Loucy (cell line): ENCODE measurements at regions not wholly inside any gene's neighbourhood (a gene's known extent, or its start where the extent isn't known, plus 50 kb on each side); places are given as distances from the start of the nearest gene placed in this dataset.

Experiments
- H2AFZ ChIP-seq: fragments of 200-600 bp; sonication (generic); 2 replicates; pipeline ENCODE4 v1.6.0; 2016; ENCODE audit warnings: antibody characterized with exemption, mild to moderate bottlenecking, low read length, moderate library complexity
- H3F3A ChIP-seq: fragments of 200-600 bp; 2 replicates; pipeline ENCODE4 v1.6.0; 2016; ENCODE audit warnings: antibody characterized with exemption, low read depth, mild to moderate bottlenecking
- H3K27me3 ChIP-seq: fragments of 200-600 bp; sonication (generic); 2 replicates; pipeline ENCODE4 v1.6.1; 2014; ENCODE audit warnings: low read length, mild to moderate bottlenecking; ENCODE audit not compliant: insufficient read depth, poor library complexity, severe bottlenecking
- H3K36me3 ChIP-seq: fragments of 200-600 bp; sonication (generic); 2 replicates; pipeline ENCODE4 v1.6.1; 2016; ENCODE audit warnings: low read length; ENCODE audit not compliant: insufficient read depth
- H3K4me1 ChIP-seq: fragments of 200-600 bp; sonication (generic); 2 replicates; pipeline ENCODE4 v1.5.1; 2014; ENCODE audit warnings: low read length, mild to moderate bottlenecking; ENCODE audit not compliant: insufficient read depth, poor library complexity, severe bottlenecking
- H3K4me2 ChIP-seq: fragments of 200-600 bp; sonication (generic); 2 replicates; pipeline ENCODE4 v1.6.0; 2014; ENCODE audit warnings: antibody characterized with exemption, low read length, low read depth, mild to moderate bottlenecking; ENCODE audit not compliant: poor library complexity, severe bottlenecking
- H3K4me3 ChIP-seq: fragments of 200-600 bp; sonication (generic); 2 replicates; pipeline ENCODE4 v1.5.1; 2014; ENCODE audit warnings: low read length, mild to moderate bottlenecking, mixed read lengths; ENCODE audit not compliant: poor library complexity, severe bottlenecking
- H3K79me2 ChIP-seq: fragments of 200-600 bp; sonication (generic); 2 replicates; pipeline ENCODE4 v1.6.1; 2014; ENCODE audit warnings: low read length; ENCODE audit not compliant: insufficient read depth
- H3K9ac ChIP-seq: fragments of 200-600 bp; sonication (generic); 2 replicates; pipeline ENCODE4 v1.6.0; 2014; ENCODE audit warnings: mild to moderate bottlenecking, low read depth, low read length, moderate library complexity; ENCODE audit not compliant: poor library complexity, severe bottlenecking
- H3K9me2 ChIP-seq: fragments of 200-600 bp; sonication (generic); replicated peaks from 2 replicates; pipeline ENCODE4 v1.6.1; 2016; ENCODE audit warnings: low read depth, low read length, mixed read lengths
- H3K9me3 ChIP-seq: fragments of 200-600 bp; sonication (generic); 2 replicates; pipeline ENCODE4 v1.6.1; 2014; ENCODE audit warnings: mild to moderate bottlenecking, antibody characterized with exemption, low read length, low read depth; ENCODE audit not compliant: insufficient read depth
- H4K20me1 ChIP-seq: fragments of 200-600 bp; sonication (generic); 2 replicates; pipeline ENCODE4 v1.6.0; 2014; ENCODE audit warnings: antibody characterized with exemption, low read length, mild to moderate bottlenecking; ENCODE audit not compliant: insufficient read depth, poor library complexity, severe bottlenecking
- CTCF ChIP-seq: fragments of 200-600 bp; sonication (generic); conservative IDR thresholded peaks from 2 replicates; pipeline ENCODE4 v1.5.1; 2014; ENCODE audit warnings: mild to moderate bottlenecking, antibody characterized with exemption, low read length
- EZH2phosphoT487 ChIP-seq: fragments of 200-600 bp; IDR thresholded peaks from 2 replicates; pipeline ENCODE4 v1.6.1; 2018; ENCODE audit warnings: antibody characterized with exemption, mild to moderate bottlenecking, moderate library complexity, borderline replicate concordance

GRCh38 chrX:137212078-137212632 lies 178.4 kb upstream of the GPR101 start:
- TF ChIP-seq EZH2phosphoT487, result no peak
- no peak for TF ChIP-seq CTCF
- Histone ChIP-seq H3K9ac (no peak overlapping the region), H3K4me1 (no peaks in the 10 kb centered on the region), H3K27me3 (no peaks in the 10 kb centered on the region), H3K9me2 (no peaks in the 10 kb centered on the region), H3K4me2 (no peak overlapping the region), H4K20me1 (no peaks in the 10 kb centered on the region), H2AFZ (no peak overlapping the region), H3K4me3 (no peak overlapping the region), H3F3A (no peaks in the 10 kb centered on the region), H3K9me3 (no peaks in the 10 kb centered on the region), H3K36me3 (no peaks in the 10 kb centered on the region), H3K79me2 (no peaks in the 10 kb centered on the region)

GRCh38 chrX:137198040-137198439 lies 164.2 kb upstream of the GPR101 start:
- H2AFZ ChIP-seq, result no peak overlapping the region
- H3K4me2 ChIP-seq, result no peak overlapping the region
- no peaks in the 10 kb centered on the region for H3K4me1 ChIP-seq
- no peaks in the 10 kb centered on the region for H3K9me2 ChIP-seq
- H3K36me3 ChIP-seq, result no peaks in the 10 kb centered on the region
- no peak overlapping the region for H3K9ac ChIP-seq
- no peaks in the 10 kb centered on the region for H3K27me3 ChIP-seq
- no peaks in the 10 kb centered on the region for H3K79me2 ChIP-seq
- no peak for TF ChIP-seq CTCF
- TF ChIP-seq EZH2phosphoT487, result no peak
- no peak overlapping the region for H3K4me3 ChIP-seq
- no peaks in the 10 kb centered on the region for H3F3A ChIP-seq
- H3K9me3 ChIP-seq, result no peaks in the 10 kb centered on the region
- H4K20me1 ChIP-seq, result no peaks in the 10 kb centered on the region

- H3K36me3 ChIP-seq, result no peaks in the 10 kb centered on the region
- H4K20me1 ChIP-seq, result no peaks in the 10 kb centered on the region
- no peaks in the 10 kb centered on the region for H3K79me2 ChIP-seq
- no peak for TF ChIP-seq CTCF
- TF ChIP-seq EZH2phosphoT487, result no peak
- no peak overlapping the region for H3K4me2 ChIP-seq
- H3K9me3 ChIP-seq, result no peaks in the 10 kb centered on the region
- no peaks in the 10 kb centered on the region for H3K27me3 ChIP-seq
- H3F3A ChIP-seq, result no peaks in the 10 kb centered on the region
- H2AFZ ChIP-seq, result no peak overlapping the region
- no peaks in the 10 kb centered on the region for H3K4me1 ChIP-seq
- no peaks in the 10 kb centered on the region for H3K9me2 ChIP-seq
- H3K4me3 ChIP-seq, result no peak overlapping the region
- no peak overlapping the region for H3K9ac ChIP-seq
These were observed 162.2 kb upstream of the GPR101 start for GRCh38 chrX:137195991-137196390.
